ENCODE measurements at regions not wholly inside any gene's neighbourhood (a gene's known extent, or its start where the extent isn't known, plus 50 kb on each side); places are given as distances from the start of the nearest gene placed in this dataset.
"Not testable (repeated sequence)": the region's sequence is repeated elsewhere in the genome, so short reads cannot be mapped to it uniquely, and the experiment has no call there.

DNA sequence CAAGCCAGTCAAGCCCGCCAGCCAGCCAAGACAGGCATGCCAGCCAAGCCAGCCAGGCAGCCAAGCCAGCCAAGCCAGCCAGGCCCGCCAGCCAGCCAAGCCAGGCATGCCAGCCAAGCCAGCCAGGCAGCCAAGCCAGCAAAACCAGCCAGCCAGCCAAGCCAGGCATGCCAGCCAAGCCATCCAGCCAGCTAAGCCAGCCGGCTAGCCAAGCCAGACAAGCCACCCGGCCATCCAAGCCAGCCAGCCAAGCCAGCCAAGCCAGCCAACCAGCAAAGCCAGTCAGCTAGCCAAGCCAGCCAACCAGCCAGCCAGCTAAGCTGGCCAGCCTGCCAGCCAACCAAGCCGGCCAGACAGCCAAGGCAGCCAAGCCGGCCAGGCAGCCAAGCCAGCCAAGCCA is 330.7 kb upstream of the PLGLB2 start:
- intact Hi-C loops (cut with micrococcal nuclease; ENCODE audit: unreplicated experiment); ATAC-seq; in situ Hi-C loops (cut with HindIII; ENCODE audit: extremely low pct_ligation_motif_present, low pct_unique_long_range_greater_than_20kb); H3K9me3 ChIP-seq (ENCODE audit: low read length); CTCF ChIA-PET (ENCODE audit: low intra/inter-chr PET ratio, low total read pairs); H3K27me3 ChIP-seq (ENCODE audit: control insufficient read depth in 1 of 2, insufficient read depth in 2 of 2, low read length in 2 of 2); H4K20me1 ChIP-seq (ENCODE audit: insufficient read depth, low read length); H3K27ac ChIP-seq (ENCODE audit: extremely low read length, insufficient read depth, low read length); DNase-seq (ENCODE audit: low spot score); H3K4me3 ChIP-seq (replicated peaks in 1 of 3; ENCODE audit: insufficient read depth in 1 of 3, low read depth in 2 of 3, low read length in 3 of 3); BruUV-seq (replicated peaks); H3K36me3 ChIP-seq (replicated peaks in 1 of 2; ENCODE audit: control insufficient read depth in 1 of 2, insufficient read depth in 2 of 2, low read length in 2 of 2); H3K4me1 ChIP-seq (ENCODE audit: insufficient read depth, low read length); H3K79me2 ChIP-seq (ENCODE audit: insufficient read depth, low read length); POLR2A ChIA-PET; H2AFZ ChIP-seq (ENCODE audit: low read length); H3K4me2 ChIP-seq (ENCODE audit: low read depth, low read length); H3K9ac ChIP-seq (ENCODE audit: insufficient read depth, low read depth, low read length): not testable (repeated sequence)
- peak; percentile 32 for FAIRE-seq
- WGBS (ENCODE audit: low lambda C conversion rate): no CpG with 5 or more reads among the region's 6 CpGs

DNA sequence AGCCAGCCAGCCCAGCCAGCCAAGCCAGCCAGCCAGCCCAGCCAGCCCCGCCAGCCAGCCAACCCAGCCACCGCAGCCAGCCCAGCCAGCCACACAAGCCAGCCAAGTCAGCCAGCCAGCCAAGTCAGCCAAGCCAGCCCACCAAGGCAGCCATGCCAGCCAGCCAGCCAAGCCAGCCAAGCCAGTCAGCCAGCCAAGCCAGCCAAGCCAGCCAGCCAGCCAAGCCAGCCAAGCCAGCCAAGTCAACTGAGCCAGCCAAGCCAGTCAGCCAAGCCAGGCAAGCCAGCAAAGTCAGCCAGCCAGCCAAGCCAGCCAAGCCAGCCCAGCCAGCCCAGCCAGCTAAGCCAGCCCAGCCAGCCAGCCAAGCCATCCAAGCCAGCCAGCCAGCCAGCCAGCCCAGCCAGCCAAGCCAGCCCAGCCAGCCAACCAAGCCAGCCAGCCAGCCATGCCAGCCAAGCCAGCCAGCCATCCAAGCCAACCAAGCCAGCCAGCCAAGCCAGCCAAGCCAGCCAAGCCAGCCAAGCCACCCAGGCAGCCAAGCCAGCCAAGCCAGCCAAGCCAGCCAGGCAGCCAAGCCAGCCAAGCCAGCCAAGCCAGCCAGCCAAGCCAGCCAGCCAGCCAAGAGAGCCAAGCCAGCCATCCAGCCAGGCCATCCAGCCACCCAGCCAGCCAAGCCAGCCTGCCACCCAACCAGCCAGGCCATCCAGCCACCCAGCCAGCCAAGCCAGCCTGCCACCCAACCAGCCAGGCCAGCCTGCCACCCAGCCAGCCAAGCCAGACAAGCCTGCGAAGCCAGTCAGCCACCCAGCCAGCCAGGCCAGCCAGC is 329.9 kb upstream of the PLGLB2 start:
- H3K4me2 ChIP-seq (ENCODE audit: low read depth, low read length); H3K27me3 ChIP-seq (ENCODE audit: control insufficient read depth in 1 of 2, insufficient read depth in 2 of 2, low read length in 2 of 2); DNase-seq (ENCODE audit: low spot score); ATAC-seq; BruUV-seq (replicated peaks); H3K9me3 ChIP-seq (ENCODE audit: low read length); H3K27ac ChIP-seq (ENCODE audit: extremely low read length, insufficient read depth, low read length); H3K9ac ChIP-seq (ENCODE audit: insufficient read depth, low read depth, low read length); POLR2A ChIA-PET; CTCF ChIA-PET (ENCODE audit: low intra/inter-chr PET ratio, low total read pairs); intact Hi-C loops (cut with micrococcal nuclease; ENCODE audit: unreplicated experiment); in situ Hi-C loops (cut with HindIII; ENCODE audit: extremely low pct_ligation_motif_present, low pct_unique_long_range_greater_than_20kb); H3K4me1 ChIP-seq (ENCODE audit: insufficient read depth, low read length); H4K20me1 ChIP-seq (ENCODE audit: insufficient read depth, low read length); H2AFZ ChIP-seq (ENCODE audit: low read length); H3K79me2 ChIP-seq (ENCODE audit: insufficient read depth, low read length); H3K36me3 ChIP-seq (replicated peaks in 1 of 2; ENCODE audit: control insufficient read depth in 1 of 2, insufficient read depth in 2 of 2, low read length in 2 of 2); FAIRE-seq; H3K4me3 ChIP-seq (replicated peaks in 1 of 3; ENCODE audit: insufficient read depth in 1 of 3, low read depth in 2 of 3, low read length in 3 of 3): not testable (repeated sequence)
- 38% methylated on average over 3 of the region's 3 CpGs for WGBS (ENCODE audit: low lambda C conversion rate)
- TF ChIP-seq ZNF274 (CRISPR knock-in tag; IDR thresholded peaks at IDR 0.05) (0 out of 2 replicates have a peak, but pooled peaks have one; percentile 11), ZNF138 (CRISPR knock-in tag; IDR thresholded peaks at IDR 0.05; ENCODE audit: low read depth) (0 out of 2 replicates have a peak, but pooled peaks have one; percentile 34)

DNA sequence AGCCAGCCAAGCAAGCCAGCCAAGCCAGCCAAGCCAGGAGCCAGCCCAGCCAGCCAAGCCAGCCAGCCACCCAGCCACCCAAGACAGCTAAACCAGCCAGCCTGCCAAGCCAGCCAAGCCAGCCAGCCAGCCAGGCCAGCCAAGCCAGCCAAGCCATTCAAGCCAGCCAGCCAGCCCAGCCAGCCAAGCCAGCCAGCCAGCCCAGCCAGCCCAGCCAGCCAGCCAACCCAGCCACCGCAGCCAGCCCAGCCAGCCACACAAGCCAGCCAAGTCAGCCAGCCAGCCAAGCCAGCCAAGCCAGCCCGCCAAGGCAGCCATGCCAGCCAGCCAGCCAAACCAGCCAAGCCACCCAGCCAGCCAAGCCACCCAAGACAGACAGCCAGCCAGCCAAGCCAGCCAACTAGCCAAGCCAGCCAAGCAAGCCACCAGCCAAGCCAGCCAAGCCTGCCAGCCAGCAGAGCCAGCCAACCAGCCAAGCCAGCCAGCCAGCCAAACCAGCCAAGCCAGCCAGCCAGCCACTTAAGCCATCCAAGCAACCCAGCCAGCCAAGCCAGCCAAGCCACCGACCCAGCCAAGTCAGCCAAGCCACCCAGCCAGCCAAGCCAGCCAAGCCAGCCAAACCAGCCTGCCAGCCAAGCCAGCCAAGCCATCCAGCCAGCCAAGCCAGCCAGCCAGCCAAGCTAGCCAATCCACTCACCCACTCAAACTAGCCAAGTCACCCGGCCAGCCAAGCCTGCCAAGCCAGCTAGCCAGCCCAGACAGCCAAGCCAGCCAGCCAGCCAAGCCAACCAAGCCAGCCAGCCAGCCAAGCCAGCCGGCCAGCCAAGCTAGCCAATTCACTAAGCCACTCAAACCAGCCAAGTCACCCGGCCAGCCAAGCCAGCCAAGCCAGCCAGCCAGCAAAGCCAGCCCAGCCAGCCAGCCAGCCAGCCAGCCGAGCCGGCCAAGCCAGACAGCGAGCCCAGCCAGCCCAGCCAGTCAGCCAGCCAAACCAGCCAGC is 328.8 kb upstream of the PLGLB2 start:
- H3K27ac ChIP-seq (ENCODE audit: extremely low read length, insufficient read depth, low read length); H2AFZ ChIP-seq (ENCODE audit: low read length); intact Hi-C loops (cut with micrococcal nuclease; ENCODE audit: unreplicated experiment); POLR2A ChIA-PET; in situ Hi-C loops (cut with HindIII; ENCODE audit: extremely low pct_ligation_motif_present, low pct_unique_long_range_greater_than_20kb); ATAC-seq; H3K4me3 ChIP-seq (replicated peaks in 1 of 3; ENCODE audit: insufficient read depth in 1 of 3, low read depth in 2 of 3, low read length in 3 of 3); H3K27me3 ChIP-seq (ENCODE audit: control insufficient read depth in 1 of 2, insufficient read depth in 2 of 2, low read length in 2 of 2); H4K20me1 ChIP-seq (ENCODE audit: insufficient read depth, low read length); H3K36me3 ChIP-seq (replicated peaks in 1 of 2; ENCODE audit: control insufficient read depth in 1 of 2, insufficient read depth in 2 of 2, low read length in 2 of 2); FAIRE-seq; H3K79me2 ChIP-seq (ENCODE audit: insufficient read depth, low read length); H3K4me1 ChIP-seq (ENCODE audit: insufficient read depth, low read length); H3K9ac ChIP-seq (ENCODE audit: insufficient read depth, low read depth, low read length); H3K4me2 ChIP-seq (ENCODE audit: low read depth, low read length); CTCF ChIA-PET (ENCODE audit: low intra/inter-chr PET ratio, low total read pairs); BruUV-seq (replicated peaks); DNase-seq (ENCODE audit: low spot score); H3K9me3 ChIP-seq (ENCODE audit: low read length): not testable (repeated sequence)
- 11% methylated on average over 5 of the region's 9 CpGs for WGBS (ENCODE audit: low lambda C conversion rate)

DNA sequence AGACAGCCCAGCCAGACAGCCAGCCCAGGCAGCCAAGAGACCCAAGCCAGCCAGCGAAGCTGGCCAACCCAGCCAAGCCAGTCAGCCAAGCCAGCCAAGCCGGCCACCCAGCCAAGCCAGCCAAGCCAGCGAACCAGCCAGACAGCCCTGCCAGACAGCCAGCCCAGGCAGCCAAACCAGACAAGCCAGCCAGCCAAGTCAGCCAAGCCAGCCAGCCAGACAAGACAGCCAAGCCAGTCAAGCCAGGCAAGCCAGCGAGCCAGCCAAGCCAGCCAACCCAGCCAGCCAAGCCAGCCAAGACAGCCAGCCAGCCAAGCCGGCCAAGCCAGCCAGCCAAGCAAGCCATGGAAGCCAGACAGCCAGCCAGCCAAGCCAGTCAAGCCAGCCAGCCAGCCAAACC is 327.9 kb upstream of the PLGLB2 start:
- H3K79me2 ChIP-seq (ENCODE audit: insufficient read depth, low read length); CTCF ChIA-PET (ENCODE audit: low intra/inter-chr PET ratio, low total read pairs); H3K4me1 ChIP-seq (ENCODE audit: insufficient read depth, low read length); FAIRE-seq; intact Hi-C loops (cut with micrococcal nuclease; ENCODE audit: unreplicated experiment); H3K4me2 ChIP-seq (ENCODE audit: low read depth, low read length); BruUV-seq (replicated peaks); DNase-seq (ENCODE audit: low spot score); ATAC-seq; in situ Hi-C loops (cut with HindIII; ENCODE audit: extremely low pct_ligation_motif_present, low pct_unique_long_range_greater_than_20kb); H3K27me3 ChIP-seq (ENCODE audit: control insufficient read depth in 1 of 2, insufficient read depth in 2 of 2, low read length in 2 of 2); H4K20me1 ChIP-seq (ENCODE audit: insufficient read depth, low read length); POLR2A ChIA-PET; H3K27ac ChIP-seq (ENCODE audit: extremely low read length, insufficient read depth, low read length); H3K4me3 ChIP-seq (replicated peaks in 1 of 3; ENCODE audit: insufficient read depth in 1 of 3, low read depth in 2 of 3, low read length in 3 of 3); H3K9ac ChIP-seq (ENCODE audit: insufficient read depth, low read depth, low read length); H2AFZ ChIP-seq (ENCODE audit: low read length); H3K9me3 ChIP-seq (ENCODE audit: low read length); H3K36me3 ChIP-seq (replicated peaks in 1 of 2; ENCODE audit: control insufficient read depth in 1 of 2, insufficient read depth in 2 of 2, low read length in 2 of 2): not testable (repeated sequence)
- WGBS (ENCODE audit: low lambda C conversion rate): no CpG with 5 or more reads among the region's 5 CpGs
